MM.1S (cell line): ENCODE measurements at regions not wholly inside any gene's neighbourhood (a gene's known extent, or its start where the extent isn't known, plus 50 kb on each side); places are given as distances from the start of the nearest gene placed in this dataset.

Source experiments
- CTCF ChIP-seq: fragments of 300-600 bp; sonication (generic); IDR thresholded peaks from 2 replicates; pipeline ENCODE4 v1.5.1; 2016; ENCODE audit warnings: antibody characterized with exemption, low read length, mixed read lengths
- EZH2 ChIP-seq: fragments of 300-600 bp; sonication (generic); optimal IDR thresholded peaks from 2 replicates; pipeline ENCODE3; 2017; ENCODE audit warnings: low read depth, mild to moderate bottlenecking, antibody characterized with exemption, low read length, mixed read lengths
- EZH2phosphoT487 ChIP-seq: fragments of 300-600 bp; sonication (generic); IDR thresholded peaks from 2 replicates; pipeline ENCODE4 v1.6.1; 2018; ENCODE audit warnings: antibody characterized with exemption, low read length

GRCh38 chr6:40077736-40078135 lies 143.5 kb upstream of the MOCS1 start:
- TF ChIP-seq CTCF, result no peak
- no peak for TF ChIP-seq EZH2phosphoT487
- no peak for TF ChIP-seq EZH2
